ENCODE measurements at regions not wholly inside any gene's neighbourhood (a gene's known extent, or its start where the extent isn't known, plus 50 kb on each side); places are given as distances from the start of the nearest gene placed in this dataset.

DNA sequence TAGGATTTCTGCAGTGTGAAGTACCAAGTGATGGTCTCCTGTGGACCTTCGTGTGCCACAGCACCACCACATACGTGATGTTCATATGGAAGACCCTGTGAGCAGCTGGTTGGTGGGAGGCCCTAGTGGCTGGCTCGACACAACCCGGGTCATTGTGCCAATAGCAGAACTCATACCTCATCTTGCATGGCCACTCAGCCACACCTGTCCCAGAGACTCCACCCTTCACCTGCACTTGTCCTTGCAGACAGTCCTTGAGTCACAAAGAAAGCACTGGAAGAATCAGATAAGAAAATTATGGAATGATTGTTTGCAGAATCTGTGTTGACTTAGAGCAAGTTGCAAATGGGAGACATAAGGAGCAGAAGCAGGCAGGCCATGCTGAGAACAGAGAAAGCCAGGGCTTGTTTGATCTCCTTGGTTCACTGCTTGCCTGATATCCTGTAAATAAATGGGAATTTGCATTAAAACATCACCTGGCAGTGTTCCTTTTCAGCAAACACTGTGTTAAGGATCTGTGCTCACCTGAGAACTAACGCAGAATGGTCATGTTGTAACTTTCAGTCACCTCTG is 307.7 kb downstream of the SIPA1L2 start:
- TF ChIP-seq, protein P1, sequence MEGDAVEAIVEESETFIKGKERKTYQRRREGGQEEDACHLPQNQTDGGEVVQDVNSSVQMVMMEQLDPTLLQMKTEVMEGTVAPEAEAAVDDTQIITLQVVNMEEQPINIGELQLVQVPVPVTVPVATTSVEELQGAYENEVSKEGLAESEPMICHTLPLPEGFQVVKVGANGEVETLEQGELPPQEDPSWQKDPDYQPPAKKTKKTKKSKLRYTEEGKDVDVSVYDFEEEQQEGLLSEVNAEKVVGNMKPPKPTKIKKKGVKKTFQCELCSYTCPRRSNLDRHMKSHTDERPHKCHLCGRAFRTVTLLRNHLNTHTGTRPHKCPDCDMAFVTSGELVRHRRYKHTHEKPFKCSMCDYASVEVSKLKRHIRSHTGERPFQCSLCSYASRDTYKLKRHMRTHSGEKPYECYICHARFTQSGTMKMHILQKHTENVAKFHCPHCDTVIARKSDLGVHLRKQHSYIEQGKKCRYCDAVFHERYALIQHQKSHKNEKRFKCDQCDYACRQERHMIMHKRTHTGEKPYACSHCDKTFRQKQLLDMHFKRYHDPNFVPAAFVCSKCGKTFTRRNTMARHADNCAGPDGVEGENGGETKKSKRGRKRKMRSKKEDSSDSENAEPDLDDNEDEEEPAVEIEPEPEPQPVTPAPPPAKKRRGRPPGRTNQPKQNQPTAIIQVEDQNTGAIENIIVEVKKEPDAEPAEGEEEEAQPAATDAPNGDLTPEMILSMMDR (IDR thresholded peaks at IDR 0.05; ENCODE audit: insufficient read depth, low read length) = no peak
- TF ChIP-seq REST (IDR thresholded peaks at IDR 0.05; ENCODE audit: insufficient replicate concordance, low read depth) (no peak), GABPA (IDR thresholded peaks at IDR 0.05; ENCODE audit: low read depth) (no peak), POLR2AphosphoS5 (IDR thresholded peaks at IDR 0.05; ENCODE audit: low read depth) (no peak), SPI1 (IDR thresholded peaks at IDR 0.05; ENCODE audit: borderline replicate concordance, low read depth) (no peak)
